Loucy (cell line): ENCODE measurements at regions not wholly inside any gene's neighbourhood (a gene's known extent, or its start where the extent isn't known, plus 50 kb on each side); places are given as distances from the start of the nearest gene placed in this dataset.

Experiments
- H2AFZ ChIP-seq: fragments of 200-600 bp; sonication (generic); 2 replicates; pipeline ENCODE4 v1.6.0; 2016; ENCODE audit warnings: antibody characterized with exemption, mild to moderate bottlenecking, low read length, moderate library complexity
- H3F3A ChIP-seq: fragments of 200-600 bp; 2 replicates; pipeline ENCODE4 v1.6.0; 2016; ENCODE audit warnings: antibody characterized with exemption, low read depth, mild to moderate bottlenecking
- H3K27me3 ChIP-seq: fragments of 200-600 bp; sonication (generic); 2 replicates; pipeline ENCODE4 v1.6.1; 2014; ENCODE audit warnings: low read length, mild to moderate bottlenecking; ENCODE audit not compliant: insufficient read depth, poor library complexity, severe bottlenecking
- H3K36me3 ChIP-seq: fragments of 200-600 bp; sonication (generic); 2 replicates; pipeline ENCODE4 v1.6.1; 2016; ENCODE audit warnings: low read length; ENCODE audit not compliant: insufficient read depth
- H3K4me1 ChIP-seq: fragments of 200-600 bp; sonication (generic); 2 replicates; pipeline ENCODE4 v1.5.1; 2014; ENCODE audit warnings: low read length, mild to moderate bottlenecking; ENCODE audit not compliant: insufficient read depth, poor library complexity, severe bottlenecking
- H3K4me2 ChIP-seq: fragments of 200-600 bp; sonication (generic); 2 replicates; pipeline ENCODE4 v1.6.0; 2014; ENCODE audit warnings: antibody characterized with exemption, low read length, low read depth, mild to moderate bottlenecking; ENCODE audit not compliant: poor library complexity, severe bottlenecking
- H3K4me3 ChIP-seq: fragments of 200-600 bp; sonication (generic); 2 replicates; pipeline ENCODE4 v1.5.1; 2014; ENCODE audit warnings: low read length, mild to moderate bottlenecking, mixed read lengths; ENCODE audit not compliant: poor library complexity, severe bottlenecking
- H3K79me2 ChIP-seq: fragments of 200-600 bp; sonication (generic); 2 replicates; pipeline ENCODE4 v1.6.1; 2014; ENCODE audit warnings: low read length; ENCODE audit not compliant: insufficient read depth
- H3K9ac ChIP-seq: fragments of 200-600 bp; sonication (generic); 2 replicates; pipeline ENCODE4 v1.6.0; 2014; ENCODE audit warnings: mild to moderate bottlenecking, low read depth, low read length, moderate library complexity; ENCODE audit not compliant: poor library complexity, severe bottlenecking
- H3K9me2 ChIP-seq: fragments of 200-600 bp; sonication (generic); replicated peaks from 2 replicates; pipeline ENCODE4 v1.6.1; 2016; ENCODE audit warnings: low read depth, low read length, mixed read lengths
- H3K9me3 ChIP-seq: fragments of 200-600 bp; sonication (generic); 2 replicates; pipeline ENCODE4 v1.6.1; 2014; ENCODE audit warnings: mild to moderate bottlenecking, antibody characterized with exemption, low read length, low read depth; ENCODE audit not compliant: insufficient read depth
- H4K20me1 ChIP-seq: fragments of 200-600 bp; sonication (generic); 2 replicates; pipeline ENCODE4 v1.6.0; 2014; ENCODE audit warnings: antibody characterized with exemption, low read length, mild to moderate bottlenecking; ENCODE audit not compliant: insufficient read depth, poor library complexity, severe bottlenecking
- CTCF ChIP-seq: fragments of 200-600 bp; sonication (generic); conservative IDR thresholded peaks from 2 replicates; pipeline ENCODE4 v1.5.1; 2014; ENCODE audit warnings: mild to moderate bottlenecking, antibody characterized with exemption, low read length
- EZH2phosphoT487 ChIP-seq: fragments of 200-600 bp; IDR thresholded peaks from 2 replicates; pipeline ENCODE4 v1.6.1; 2018; ENCODE audit warnings: antibody characterized with exemption, mild to moderate bottlenecking, moderate library complexity, borderline replicate concordance

- Histone ChIP-seq H3K79me2 (no peaks in the 10 kb centered on the region), H3K27me3 (no peaks in the 10 kb centered on the region), H3K4me3 (no peak overlapping the region), H3K9me2 (no peaks in the 10 kb centered on the region), H3F3A (no peaks in the 10 kb centered on the region), H3K4me1 (peaks cover 10% of the 10 kb centered on the region), H3K9ac (no peak overlapping the region), H3K9me3 (no peaks in the 10 kb centered on the region), H3K4me2 (peak overlapping the region; percentile 25), H4K20me1 (no peaks in the 10 kb centered on the region), H2AFZ (peak overlapping the region; percentile 53; the same call in 1 of the 2 replicates), H3K36me3 (no peaks in the 10 kb centered on the region)
- TF ChIP-seq EZH2phosphoT487 (no peak), CTCF (no peak)
Observed at GRCh38 chr5:125056671-125057485, 310.4 kb upstream of the ZNF608 start.

DNA sequence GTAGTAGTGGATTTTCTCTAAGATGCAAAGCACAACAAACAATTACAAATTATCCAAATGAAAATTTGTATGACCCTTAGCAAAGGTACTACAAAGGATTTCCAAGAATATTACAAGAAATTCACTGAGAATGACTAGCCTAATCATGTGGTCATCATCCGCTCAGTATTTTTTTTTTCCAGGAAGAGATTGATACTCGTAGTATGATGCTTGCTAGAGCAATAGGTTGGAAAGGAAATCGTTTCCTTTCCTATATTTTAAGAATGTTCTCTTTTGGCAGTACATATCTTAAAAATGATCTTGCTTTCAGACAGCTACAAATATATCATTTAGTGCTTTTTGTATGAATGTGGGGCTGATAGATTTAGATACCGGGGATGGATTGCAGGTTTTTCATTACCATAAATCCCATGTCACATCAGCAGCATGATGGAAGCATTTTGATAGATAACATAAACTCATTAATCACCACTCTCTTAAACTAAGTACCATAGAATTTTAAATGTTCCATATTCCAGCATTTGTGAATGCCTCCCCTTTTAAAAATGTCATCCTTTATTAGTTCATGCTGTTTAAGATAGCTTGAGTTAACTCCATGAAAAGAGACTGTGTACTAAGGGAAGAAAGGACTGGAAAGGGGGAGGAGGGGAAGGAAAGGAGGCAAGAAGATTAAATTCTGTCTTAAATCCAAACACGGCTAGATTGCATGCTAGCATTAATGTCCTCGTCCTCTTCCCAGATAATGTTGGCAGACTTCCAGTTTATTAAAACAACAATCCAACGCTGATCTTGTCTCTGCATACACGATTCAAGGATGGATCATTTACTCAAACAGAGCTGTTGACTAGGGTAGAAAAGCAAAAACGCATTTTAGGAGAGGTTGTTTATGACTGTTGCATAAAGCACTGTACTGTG lies 311.7 kb upstream of the ZNF608 start:
- Histone ChIP-seq H3K4me3 (no peak overlapping the region), H3K9ac (no peak overlapping the region), H3K4me2 (no peak overlapping the region), H3K27me3 (no peaks in the 10 kb centered on the region), H3K36me3 (no peaks in the 10 kb centered on the region), H2AFZ (no peak overlapping the region), H3K9me2 (no peaks in the 10 kb centered on the region), H4K20me1 (no peaks in the 10 kb centered on the region), H3K79me2 (no peaks in the 10 kb centered on the region), H3F3A (no peaks in the 10 kb centered on the region), H3K4me1 (peaks cover 10% of the 10 kb centered on the region), H3K9me3 (no peaks in the 10 kb centered on the region)
- TF ChIP-seq CTCF (no peak), EZH2phosphoT487 (no peak)

- no peak overlapping the region for H3K4me2 ChIP-seq
- TF ChIP-seq EZH2phosphoT487, result no peak
- no peak for TF ChIP-seq CTCF
- H3K27me3 ChIP-seq, result no peaks in the 10 kb centered on the region
- no peak overlapping the region for H2AFZ ChIP-seq
- no peak overlapping the region for H3K4me3 ChIP-seq
- H3K36me3 ChIP-seq, result no peaks in the 10 kb centered on the region
- no peaks in the 10 kb centered on the region for H4K20me1 ChIP-seq
- no peaks in the 10 kb centered on the region for H3K9me2 ChIP-seq
- H3F3A ChIP-seq, result no peaks in the 10 kb centered on the region
- no peaks in the 10 kb centered on the region for H3K79me2 ChIP-seq
- peaks cover 10% of the 10 kb centered on the region for H3K4me1 ChIP-seq
- H3K9ac ChIP-seq, result no peak overlapping the region
- H3K9me3 ChIP-seq, result no peaks in the 10 kb centered on the region
Observed at GRCh38 chr5:125059255-125060002, 313.0 kb upstream of the ZNF608 start.
